Globus pallidus (tissue), 1 donor: ENCODE measurements at regions not wholly inside any gene's neighbourhood (a gene's known extent, or its start where the extent isn't known, plus 50 kb on each side); places are given as distances from the start of the nearest gene placed in this dataset.

Experiments used
- DNase-seq: peaks from one replicate; pipeline ENCODE4 v3.0.0-alpha.2; 2015; ENCODE audit warnings: low spot score

- DNase-seq, result no peak
These were observed 257.2 kb upstream of the ARID1B start for GRCh38 chr6:156519940-156520339.

GRCh38 chr6:156517088-156517487 is 260.1 kb upstream of the ARID1B start:
- DNase-seq, result no peak

GRCh38 chr6:156515242-156515641 is 261.9 kb upstream of the ARID1B start:
- DNase-seq, result no peak

GRCh38 chr6:156513504-156513903 is 263.7 kb upstream of the ARID1B start:
- no peak for DNase-seq

- no peak for DNase-seq
These were observed 265.6 kb upstream of the ARID1B start for GRCh38 chr6:156511570-156511969.

- no peak for DNase-seq
These were observed 266.1 kb upstream of the ARID1B start for GRCh38 chr6:156511051-156511450.

- no peak for DNase-seq
These were observed 266.9 kb upstream of the ARID1B start for GRCh38 chr6:156510242-156510641.

GRCh38 chr6:156509496-156509895 is 267.7 kb upstream of the ARID1B start:
- DNase-seq, result no peak

- DNase-seq, result no peak
These were observed 268.3 kb upstream of the ARID1B start for GRCh38 chr6:156508923-156509322.

GRCh38 chr6:156508126-156508525 is 269.1 kb upstream of the ARID1B start:
- DNase-seq, result no peak

GRCh38 chr6:156507656-156508055 is 269.5 kb upstream of the ARID1B start:
- no peak for DNase-seq

GRCh38 chr6:156507106-156507505 is 270.1 kb upstream of the ARID1B start:
- DNase-seq, result no peak

- DNase-seq, result no peak
These were observed 274.1 kb upstream of the ARID1B start for GRCh38 chr6:156502969-156503504.

GRCh38 chr6:156497618-156498017 is 279.6 kb upstream of the ARID1B start:
- no peak for DNase-seq

GRCh38 chr6:156487877-156488276 is 289.3 kb upstream of the ARID1B start:
- no peak for DNase-seq

GRCh38 chr6:156485150-156485549 is 292.0 kb upstream of the ARID1B start:
- DNase-seq, result no peak

GRCh38 chr6:156474507-156475120 is 302.6 kb upstream of the ARID1B start:
- no peak for DNase-seq

GRCh38 chr6:156471000-156471399 is 306.2 kb upstream of the ARID1B start:
- no peak for DNase-seq

- DNase-seq, result no peak
These were observed 312.9 kb upstream of the ARID1B start for GRCh38 chr6:156464100-156464878.

- DNase-seq, result no peak
These were observed 315.5 kb upstream of the ARID1B start for GRCh38 chr6:156461647-156462046.

GRCh38 chr6:156457601-156458000 is 319.6 kb upstream of the ARID1B start:
- DNase-seq, result no peak

- no peak for DNase-seq
These were observed 321.3 kb upstream of the ARID1B start for GRCh38 chr6:156455847-156456246.

GRCh38 chr6:156454867-156455266 is 322.3 kb upstream of the ARID1B start:
- no peak for DNase-seq

- DNase-seq, result no peak
These were observed 325.5 kb upstream of the ARID1B start for GRCh38 chr6:156451726-156452125.
